HFF-Myc (cell line): ENCODE measurements at regions not wholly inside any gene's neighbourhood (a gene's known extent, or its start where the extent isn't known, plus 50 kb on each side); places are given as distances from the start of the nearest gene placed in this dataset.

Source experiments
- DNase-seq: peaks from one replicate; pipeline ENCODE4 v3.0.0-alpha.2; 2011; ENCODE audit warnings: low read depth; ENCODE audit errors: extremely low read depth
- H3K4me3 ChIP-seq: replicated peaks from 2 replicates; pipeline ENCODE4 v1.5.1; 2011; ENCODE audit warnings: low read depth, mild to moderate bottlenecking, control low read depth, low read length
- TF ChIP-seq, protein P1 (sequence below): IDR thresholded peaks from 2 replicates; pipeline ENCODE4 v1.5.1; 2012; ENCODE audit warnings: mild to moderate bottlenecking, low read depth, low read length, control low read depth; ENCODE audit errors: missing control alignments

DNA sequence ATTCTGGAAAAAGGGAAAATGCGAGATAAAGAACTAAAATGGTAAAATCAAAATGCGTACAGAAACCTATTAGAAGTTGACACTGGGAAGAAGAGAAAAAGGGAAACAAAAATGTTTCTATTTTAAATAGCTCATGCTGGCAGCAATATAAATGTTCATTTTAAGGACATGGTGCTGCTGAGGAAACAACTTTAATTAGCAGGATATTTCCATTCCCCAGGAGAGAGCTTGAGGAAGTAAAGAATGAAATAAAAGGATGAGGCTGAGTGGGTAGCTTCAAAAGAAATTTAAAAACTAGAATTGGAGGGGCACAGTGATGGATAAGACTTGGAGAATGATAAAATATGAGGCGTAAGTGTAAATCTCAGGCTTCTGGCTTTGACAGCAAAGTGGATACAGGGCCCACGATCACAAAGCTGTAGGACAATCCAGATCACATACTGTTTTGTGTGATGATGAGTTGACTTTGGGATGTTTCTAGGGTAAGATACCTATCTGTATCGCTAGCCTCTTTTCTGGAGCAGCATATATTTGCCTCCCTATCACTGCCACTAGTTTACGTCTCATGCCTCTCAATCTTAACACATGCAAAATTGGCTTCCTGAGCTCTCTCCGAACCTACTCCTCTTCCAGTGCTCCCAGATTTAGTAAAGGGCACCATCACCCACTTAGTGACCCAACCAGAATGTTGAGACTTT lies 571.3 kb upstream of the MIR17HG start:
- no peak overlapping the region for H3K4me3 ChIP-seq
- DNase-seq: no peak
- TF ChIP-seq, protein P1, sequence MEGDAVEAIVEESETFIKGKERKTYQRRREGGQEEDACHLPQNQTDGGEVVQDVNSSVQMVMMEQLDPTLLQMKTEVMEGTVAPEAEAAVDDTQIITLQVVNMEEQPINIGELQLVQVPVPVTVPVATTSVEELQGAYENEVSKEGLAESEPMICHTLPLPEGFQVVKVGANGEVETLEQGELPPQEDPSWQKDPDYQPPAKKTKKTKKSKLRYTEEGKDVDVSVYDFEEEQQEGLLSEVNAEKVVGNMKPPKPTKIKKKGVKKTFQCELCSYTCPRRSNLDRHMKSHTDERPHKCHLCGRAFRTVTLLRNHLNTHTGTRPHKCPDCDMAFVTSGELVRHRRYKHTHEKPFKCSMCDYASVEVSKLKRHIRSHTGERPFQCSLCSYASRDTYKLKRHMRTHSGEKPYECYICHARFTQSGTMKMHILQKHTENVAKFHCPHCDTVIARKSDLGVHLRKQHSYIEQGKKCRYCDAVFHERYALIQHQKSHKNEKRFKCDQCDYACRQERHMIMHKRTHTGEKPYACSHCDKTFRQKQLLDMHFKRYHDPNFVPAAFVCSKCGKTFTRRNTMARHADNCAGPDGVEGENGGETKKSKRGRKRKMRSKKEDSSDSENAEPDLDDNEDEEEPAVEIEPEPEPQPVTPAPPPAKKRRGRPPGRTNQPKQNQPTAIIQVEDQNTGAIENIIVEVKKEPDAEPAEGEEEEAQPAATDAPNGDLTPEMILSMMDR: no peak

DNA sequence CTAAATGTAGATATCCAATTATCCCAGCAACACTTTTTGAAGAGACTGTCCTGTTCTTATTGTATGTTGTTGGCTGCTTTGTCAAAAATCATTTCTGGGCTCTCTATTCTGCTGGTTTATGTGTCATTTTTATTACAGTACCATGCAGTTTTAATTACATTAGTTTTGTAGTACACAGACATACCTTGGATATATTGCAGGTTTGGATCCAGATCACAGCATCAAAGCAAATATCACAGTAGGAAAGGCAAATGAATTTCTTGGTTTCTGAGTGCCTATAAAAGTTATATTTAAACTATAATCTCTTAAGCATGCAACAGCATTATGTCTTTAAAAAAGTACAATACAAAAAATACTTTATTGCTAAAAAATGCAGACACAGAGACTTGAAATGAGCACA lies 564.2 kb upstream of the MIR17HG start:
- H3K4me3 ChIP-seq: no peak overlapping the region
- DNase-seq: no peak
- TF ChIP-seq, protein P1: no peak

GRCh38 chr13:90787007-90787406 lies 560.5 kb upstream of the MIR17HG start:
- TF ChIP-seq, protein P1: no peak
- DNase-seq: no peak
- H3K4me3 ChIP-seq: no peak overlapping the region

GRCh38 chr13:90792335-90792734 lies 555.2 kb upstream of the MIR17HG start:
- H3K4me3 ChIP-seq: no peak overlapping the region
- no peak for DNase-seq
- TF ChIP-seq, protein P1: no peak

DNA sequence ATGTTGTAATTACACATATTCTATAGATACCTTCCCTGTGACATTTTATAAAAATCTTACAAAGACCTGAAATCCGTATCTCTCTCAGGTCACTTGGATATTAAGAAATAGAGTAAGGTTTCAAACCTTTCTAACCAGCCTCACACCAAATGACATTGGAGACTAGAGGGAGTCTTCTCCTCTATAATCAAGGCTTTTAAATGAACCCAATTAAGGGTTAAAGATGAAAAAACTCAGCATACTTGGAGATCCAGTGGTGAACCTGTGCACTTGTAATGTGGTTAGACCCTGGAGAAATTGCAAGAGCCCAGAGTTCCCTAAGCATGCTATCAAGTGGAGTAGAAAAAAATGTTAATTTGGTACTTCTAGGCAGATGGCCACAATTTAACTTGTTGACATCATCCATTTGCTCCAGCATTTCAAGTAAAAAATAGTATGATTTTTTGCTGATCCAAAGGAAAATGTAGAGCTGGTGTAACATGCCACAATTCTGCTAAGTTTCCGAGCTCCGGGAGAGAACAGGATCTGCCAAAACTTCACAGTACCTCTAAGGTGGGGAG lies 554.1 kb upstream of the MIR17HG start:
- H3K4me3 ChIP-seq: no peak overlapping the region
- TF ChIP-seq, protein P1: no peak
- DNase-seq: no peak

- no peak overlapping the region for H3K4me3 ChIP-seq
- DNase-seq: no peak
- TF ChIP-seq, protein P1: no peak
Measured at GRCh38 chr13:90796474-90796873, 551.0 kb upstream of the MIR17HG start.
